Gastroesophageal sphincter (tissue), 4 donors: ENCODE measurements at regions not wholly inside any gene's neighbourhood (a gene's known extent, or its start where the extent isn't known, plus 50 kb on each side); places are given as distances from the start of the nearest gene placed in this dataset.
"Not testable (repeated sequence)": the region's sequence is repeated elsewhere in the genome, so short reads cannot be mapped to it uniquely, and the experiment has no call there.

Experiments used
- ATAC-seq: fragments of 150-250 bp; one replicate; pipeline ENCODE4 v1.9.1; 2016; ENCODE audit warnings: mild to moderate bottlenecking, moderate library complexity
- H3K27ac ChIP-seq, 4 donors: fragments of 200-600 bp; sonication (generic) in 3 of 4; 1 replicate in 3 of 4; 2 replicates in 1 of 4; pipeline ENCODE4 v1.5.1; 2016 to 2019
- H3K27me3 ChIP-seq: fragments of 200-600 bp; sonication (generic); one replicate; pipeline ENCODE4 v1.5.1; 2019
- H3K36me3 ChIP-seq, 2 donors: fragments of 200-600 bp; sonication (generic); one replicate each; pipeline ENCODE4 v1.5.1; 2019; ENCODE audit warnings: control low read depth in 1 of 2
- H3K4me1 ChIP-seq, 3 donors: fragments of 200-600 bp; sonication (generic); 1 replicate in 2 of 3; 2 replicates in 1 of 3; pipeline ENCODE4 v1.5.1; 2016 to 2019; ENCODE audit warnings: control low read depth in 2 of 3
- H3K4me3 ChIP-seq, 2 donors: fragments of 200-600 bp; sonication (generic); one replicate each; pipeline ENCODE4 v1.5.1; 2019; ENCODE audit warnings: mild to moderate bottlenecking in 1 of 2, moderate library complexity in 1 of 2
- H3K9me3 ChIP-seq, 3 donors: fragments of 200-600 bp; sonication (generic); one replicate each; pipeline ENCODE4 v1.5.1; 2017 to 2019; ENCODE audit warnings: control low read depth in 2 of 3
- EP300 ChIP-seq: sonication (generic); formaldehyde crosslinking; IDR thresholded peaks from one replicate; pipeline ENCODE4 v1.6.1; 2017; ENCODE audit warnings: antibody characterized with exemption, mild to moderate bottlenecking
- POLR2A ChIP-seq, 2 donors: fragments of 450-650 bp; IDR thresholded peaks; one replicate each; pipeline ENCODE4 v1.6.1; 2017; ENCODE audit warnings: antibody characterized with exemption in 2 of 2, mild to moderate bottlenecking in 2 of 2, moderate library complexity in 1 of 2
- POLR2AphosphoS5 ChIP-seq: sonication (generic); formaldehyde crosslinking; IDR thresholded peaks from one replicate; pipeline ENCODE4 v1.6.1; 2017; ENCODE audit warnings: antibody characterized with exemption
- WGBS, 2 donors: methylation state at CpG; one replicate each; pipeline ENCODE4 v1.1.5; 2018; ENCODE audit warnings: low coverage in 1 of 2; 5-methylcytosine and 5-hydroxymethylcytosine counted together
- TF ChIP-seq, protein P1 (sequence below), 4 experiments: fragments of 200-600 bp in 2 of 4; fragments of 450-650 bp in 2 of 4; sonication (generic) in 1 of 4; IDR thresholded peaks; one replicate each; pipeline ENCODE4 v1.5.1; 2017 to 2019; ENCODE audit warnings: antibody characterized with exemption in 4 of 4, mild to moderate bottlenecking in 2 of 4, moderate library complexity in 2 of 4

DNA sequence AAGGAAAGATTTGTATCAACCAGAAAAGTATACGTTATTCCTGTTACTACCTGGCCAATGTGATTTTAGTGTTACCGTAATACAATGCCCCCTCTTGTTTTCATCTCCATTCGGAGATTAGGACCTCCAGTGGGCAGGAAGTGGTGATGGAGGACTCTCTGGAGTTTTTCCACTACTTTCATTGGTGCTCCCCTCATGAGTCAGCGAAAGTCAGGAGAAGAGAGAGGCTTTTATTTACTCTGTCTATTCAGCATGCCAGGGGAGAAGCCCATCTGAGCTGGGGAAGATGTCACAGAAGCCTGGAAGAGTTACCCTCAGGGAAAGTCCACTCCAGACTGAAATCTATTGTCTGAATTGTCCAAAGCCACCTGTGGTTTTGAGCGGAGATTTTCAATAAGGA lies 88.2 kb upstream of the THUMPD2 start:
- Histone ChIP-seq H3K27me3 (no peaks in the 10 kb centered on the region), H3K4me3 (no peak overlapping the region), H3K27ac (no peak overlapping the region), H3K36me3 (no peaks in the 10 kb centered on the region), H3K9me3 (no peaks in the 10 kb centered on the region), H3K4me1 (peaks cover 0 to 14% (median 3%) of the 10 kb centered on the region in 3 donors)
- TF ChIP-seq EP300, result no peak
- ATAC-seq, result no peak
- 88 to 90% methylated on average over 2 to 5 of the region's 5 CpGs for WGBS, 2 donors

DNA sequence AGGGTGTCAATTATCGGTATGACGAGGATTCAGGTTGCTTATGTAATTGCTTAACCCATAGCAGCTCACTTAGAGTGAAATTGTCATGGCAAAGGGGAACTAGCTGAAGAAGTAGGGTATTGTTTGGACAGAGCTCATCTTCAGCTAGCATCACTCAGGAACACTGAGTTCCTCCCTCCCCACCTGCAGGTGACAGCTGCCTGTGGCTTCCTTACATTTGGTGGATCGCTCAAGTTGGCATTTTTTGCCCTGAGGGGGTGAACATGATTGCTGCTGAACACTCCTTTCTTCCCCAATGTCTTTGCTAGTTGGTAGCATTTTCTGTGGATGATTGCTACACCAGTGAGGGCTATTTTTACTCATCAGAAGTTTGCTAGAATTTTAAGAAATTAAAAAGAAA lies 86.7 kb upstream of the THUMPD2 start:
- TF ChIP-seq POLR2AphosphoS5 (no peak), EP300 (no peak), POLR2A (IDR thresholded peaks at IDR 0.05) (no peak)
- TF ChIP-seq, protein P1, sequence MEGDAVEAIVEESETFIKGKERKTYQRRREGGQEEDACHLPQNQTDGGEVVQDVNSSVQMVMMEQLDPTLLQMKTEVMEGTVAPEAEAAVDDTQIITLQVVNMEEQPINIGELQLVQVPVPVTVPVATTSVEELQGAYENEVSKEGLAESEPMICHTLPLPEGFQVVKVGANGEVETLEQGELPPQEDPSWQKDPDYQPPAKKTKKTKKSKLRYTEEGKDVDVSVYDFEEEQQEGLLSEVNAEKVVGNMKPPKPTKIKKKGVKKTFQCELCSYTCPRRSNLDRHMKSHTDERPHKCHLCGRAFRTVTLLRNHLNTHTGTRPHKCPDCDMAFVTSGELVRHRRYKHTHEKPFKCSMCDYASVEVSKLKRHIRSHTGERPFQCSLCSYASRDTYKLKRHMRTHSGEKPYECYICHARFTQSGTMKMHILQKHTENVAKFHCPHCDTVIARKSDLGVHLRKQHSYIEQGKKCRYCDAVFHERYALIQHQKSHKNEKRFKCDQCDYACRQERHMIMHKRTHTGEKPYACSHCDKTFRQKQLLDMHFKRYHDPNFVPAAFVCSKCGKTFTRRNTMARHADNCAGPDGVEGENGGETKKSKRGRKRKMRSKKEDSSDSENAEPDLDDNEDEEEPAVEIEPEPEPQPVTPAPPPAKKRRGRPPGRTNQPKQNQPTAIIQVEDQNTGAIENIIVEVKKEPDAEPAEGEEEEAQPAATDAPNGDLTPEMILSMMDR (IDR thresholded peaks at IDR 0.05), result no peak
- H3K27ac ChIP-seq, result no peak overlapping the region
- no peak for ATAC-seq
- H3K4me3 ChIP-seq, result no peak overlapping the region
- H3K4me1 ChIP-seq, result peaks cover 0 to 9% (median 3%) of the 10 kb centered on the region in 3 donors
- H3K36me3 ChIP-seq, result no peaks in the 10 kb centered on the region
- no peaks in the 10 kb centered on the region for H3K27me3 ChIP-seq
- H3K9me3 ChIP-seq, result no peaks in the 10 kb centered on the region
- 88 to 90% methylated on average over 3 of the region's 3 CpGs for WGBS, 2 donors

DNA sequence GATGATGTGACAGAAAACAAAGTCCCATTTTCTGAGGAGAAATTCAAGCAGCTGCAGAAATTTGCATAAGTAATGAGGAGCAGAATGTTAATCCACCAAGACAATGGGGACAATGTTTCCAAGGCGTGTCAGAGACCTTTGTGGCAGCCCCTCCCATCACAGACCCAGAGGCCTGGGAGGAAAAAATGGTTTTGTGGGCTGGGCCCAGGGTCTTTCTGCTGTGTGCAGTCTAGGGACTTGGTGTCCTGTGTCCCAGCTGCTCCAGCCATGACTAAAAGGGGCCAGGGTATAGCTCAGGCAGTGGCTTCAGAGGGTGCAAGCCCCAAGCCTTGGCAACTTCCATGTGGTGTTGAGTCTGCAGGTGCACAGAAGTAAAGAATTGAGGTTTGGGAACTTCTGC lies 84.6 kb upstream of the THUMPD2 start:
- 91 to 100% methylated on average over 1 of the region's 1 CpG for WGBS, 2 donors

DNA sequence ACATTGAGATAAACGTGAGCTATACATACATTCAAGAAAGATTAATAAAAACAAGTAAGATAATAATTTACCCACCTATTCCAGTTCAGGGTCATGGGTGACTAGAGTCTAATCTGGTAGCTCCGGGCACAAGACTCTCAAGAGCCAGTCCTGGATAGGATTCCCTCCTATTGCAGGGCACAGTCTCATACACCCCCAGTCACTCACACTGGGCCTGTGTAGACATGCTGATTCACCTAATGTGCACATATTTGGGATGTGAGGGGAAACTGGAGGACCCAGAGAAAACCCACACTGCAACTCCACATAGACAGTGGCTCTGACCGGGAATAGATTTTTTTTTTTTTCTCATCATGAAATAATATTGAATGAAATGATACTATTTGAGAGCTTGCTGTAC lies 81.5 kb upstream of the THUMPD2 start:
- WGBS, 2 donors, result 42 to 49% methylated on average over 3 of the region's 3 CpGs
- TF ChIP-seq, protein P1 (IDR thresholded peaks at IDR 0.05), result no peak
- TF ChIP-seq POLR2AphosphoS5 (no peak), POLR2A (IDR thresholded peaks at IDR 0.05) (no peak)
- Histone ChIP-seq H3K4me1 (no peaks in the 10 kb centered on the region), H3K9me3 (no peaks in the 10 kb centered on the region), H3K4me3 (no peak overlapping the region), H3K27ac (no peak overlapping the region), H3K36me3 (no peaks in the 10 kb centered on the region), H3K27me3 (no peaks in the 10 kb centered on the region)
- no peak for ATAC-seq

More for the DNA sequence above, 84.6 kb upstream of the THUMPD2 start:
- H3K27ac ChIP-seq, ATAC-seq, H3K4me3 ChIP-seq, H3K36me3 ChIP-seq, H3K9me3 ChIP-seq, H3K27me3 ChIP-seq, H3K4me1 ChIP-seq: not testable (repeated sequence)

DNA sequence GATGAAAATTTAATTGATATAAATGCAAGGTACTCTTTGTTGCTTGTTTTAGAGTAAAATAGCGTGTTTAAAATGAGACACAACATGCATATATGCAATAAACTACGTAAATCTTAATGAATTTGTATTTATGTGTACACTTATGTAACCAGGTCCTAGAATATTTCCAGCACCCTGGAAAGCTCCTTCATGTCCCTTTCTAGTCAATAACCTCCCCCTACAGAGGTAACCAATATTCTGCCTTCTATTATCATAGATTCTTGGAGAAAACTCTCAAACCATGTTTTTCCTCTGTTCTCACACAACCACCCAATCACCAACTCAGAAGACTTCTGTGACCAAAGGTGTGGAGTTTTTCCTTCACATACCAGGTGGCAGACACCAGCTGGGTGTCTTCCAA lies 79.6 kb upstream of the THUMPD2 start:
- Histone ChIP-seq H3K4me1 (no peaks in the 10 kb centered on the region), H3K27ac (no peak overlapping the region), H3K36me3 (no peaks in the 10 kb centered on the region), H3K4me3 (no peak overlapping the region), H3K27me3 (no peaks in the 10 kb centered on the region), H3K9me3 (no peaks in the 10 kb centered on the region)
- TF ChIP-seq, protein P1 (IDR thresholded peaks at IDR 0.05), result no peak
- no peak for TF ChIP-seq EP300
- no peak for TF ChIP-seq POLR2AphosphoS5
- TF ChIP-seq POLR2A (IDR thresholded peaks at IDR 0.05), result no peak
- no peak for ATAC-seq
- 82 to 84% methylated on average over 2 of the region's 2 CpGs for whole genome bisulfite sequencing, 2 donors

DNA sequence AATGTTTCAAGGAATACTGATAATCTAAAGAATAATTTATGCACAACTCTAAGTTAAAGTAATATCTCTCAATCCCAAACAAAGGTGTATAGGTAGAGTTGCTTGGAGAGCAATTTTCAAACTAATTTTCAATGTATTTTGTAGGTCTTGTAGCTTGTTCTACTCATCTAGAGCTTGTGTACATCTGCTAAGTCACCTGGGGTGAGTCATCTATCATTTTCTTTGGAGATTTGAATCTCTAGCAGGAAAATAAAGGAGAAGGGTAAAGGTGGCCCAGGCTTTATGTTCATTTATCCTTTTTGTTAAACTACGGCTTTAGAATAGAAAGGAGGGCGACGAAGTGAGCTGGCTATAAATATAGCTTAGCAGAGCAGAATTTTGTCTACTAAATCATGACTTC lies 76.8 kb upstream of the THUMPD2 start:
- Histone ChIP-seq H3K9me3 (no peaks in the 10 kb centered on the region), H3K4me1 (peaks cover 4 to 12% (median 10%) of the 10 kb centered on the region in 3 donors), H3K27ac (no peak overlapping the region), H3K4me3 (no peak overlapping the region), H3K36me3 (no peaks in the 10 kb centered on the region), H3K27me3 (no peaks in the 10 kb centered on the region)
- WGBS, 2 donors, result 88% methylated on average over 3 of the region's 3 CpGs; no CpG with 5 or more reads in 1 of the 2 donors
- TF ChIP-seq EP300 (no peak), POLR2AphosphoS5 (no peak), POLR2A (IDR thresholded peaks at IDR 0.05) (no peak)
- TF ChIP-seq, protein P1 (IDR thresholded peaks at IDR 0.05), result no peak
- ATAC-seq, result no peak
